OCI-LY7 (cell line): ENCODE measurements at regions not wholly inside any gene's neighbourhood (a gene's known extent, or its start where the extent isn't known, plus 50 kb on each side); places are given as distances from the start of the nearest gene placed in this dataset.

Experiments
- EZH2phosphoT487 ChIP-seq: fragments of 200-600 bp; sonication (generic); IDR thresholded peaks from 2 replicates; pipeline ENCODE4 v1.6.1; 2018; ENCODE audit warnings: low read depth, borderline replicate concordance, mild to moderate bottlenecking, mixed run types, antibody characterized with exemption, low read length, moderate library complexity, mixed read lengths
- TF ChIP-seq, protein P1 (sequence below): fragments of 200-600 bp; sonication (generic); conservative IDR thresholded peaks from 2 replicates; pipeline ENCODE4 v1.5.1; 2014; ENCODE audit warnings: mild to moderate bottlenecking, antibody characterized with exemption, low read length, moderate library complexity, mixed read lengths

DNA sequence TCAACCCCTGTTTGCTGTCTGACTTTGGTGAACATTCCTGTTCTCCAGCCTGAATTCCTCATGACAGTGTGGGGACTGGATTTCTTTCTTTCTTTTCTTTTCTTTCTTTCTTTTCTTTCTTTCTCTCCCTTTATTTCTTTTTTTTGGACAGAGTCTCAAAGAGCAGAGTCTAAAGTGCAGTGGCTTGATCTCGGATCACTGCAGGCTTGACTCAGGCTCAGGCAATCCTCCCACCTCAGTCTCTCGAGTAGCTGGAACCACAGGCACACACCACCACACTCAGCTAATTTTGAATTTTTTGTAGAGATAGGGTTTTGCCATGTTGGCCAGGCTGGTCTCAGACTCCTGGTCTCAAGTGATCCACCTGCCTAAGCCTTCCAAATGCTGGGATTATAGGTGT is 63.1 kb downstream of the RPUSD4 start:
- TF ChIP-seq, protein P1, sequence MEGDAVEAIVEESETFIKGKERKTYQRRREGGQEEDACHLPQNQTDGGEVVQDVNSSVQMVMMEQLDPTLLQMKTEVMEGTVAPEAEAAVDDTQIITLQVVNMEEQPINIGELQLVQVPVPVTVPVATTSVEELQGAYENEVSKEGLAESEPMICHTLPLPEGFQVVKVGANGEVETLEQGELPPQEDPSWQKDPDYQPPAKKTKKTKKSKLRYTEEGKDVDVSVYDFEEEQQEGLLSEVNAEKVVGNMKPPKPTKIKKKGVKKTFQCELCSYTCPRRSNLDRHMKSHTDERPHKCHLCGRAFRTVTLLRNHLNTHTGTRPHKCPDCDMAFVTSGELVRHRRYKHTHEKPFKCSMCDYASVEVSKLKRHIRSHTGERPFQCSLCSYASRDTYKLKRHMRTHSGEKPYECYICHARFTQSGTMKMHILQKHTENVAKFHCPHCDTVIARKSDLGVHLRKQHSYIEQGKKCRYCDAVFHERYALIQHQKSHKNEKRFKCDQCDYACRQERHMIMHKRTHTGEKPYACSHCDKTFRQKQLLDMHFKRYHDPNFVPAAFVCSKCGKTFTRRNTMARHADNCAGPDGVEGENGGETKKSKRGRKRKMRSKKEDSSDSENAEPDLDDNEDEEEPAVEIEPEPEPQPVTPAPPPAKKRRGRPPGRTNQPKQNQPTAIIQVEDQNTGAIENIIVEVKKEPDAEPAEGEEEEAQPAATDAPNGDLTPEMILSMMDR: no peak
- TF ChIP-seq EZH2phosphoT487: no peak
